Natural killer cell treated with Interleukin-12 subunit alpha and Interleukin-12 subunit beta and Interleukin-15 and Interleukin-18, amount 100 ng/mL, for 72 hours (primary cell): ENCODE measurements at regions not wholly inside any gene's neighbourhood (a gene's known extent, or its start where the extent isn't known, plus 50 kb on each side); places are given as distances from the start of the nearest gene placed in this dataset.
A peak's percentile ranks its signal among the peaks of the same experiment; 100 is the strongest.
"Not testable (repeated sequence)": the region's sequence is repeated elsewhere in the genome, so short reads cannot be mapped to it uniquely, and the experiment has no call there.

Source experiments
- ATAC-seq, 2 donors: fragments of 150-1000 bp; cut with Tn5 transposase in 1 of 2; sonication (Bioruptor Pico), chemical (Tn5 transposase) in 1 of 2; 2 replicates each; pipeline ENCODE4 v1.10.0; 2021
- DNase-seq: peaks from one replicate; pipeline ENCODE4 v3.0.0; 2022; ENCODE audit warnings: low spot score
- H3K27ac Mint-ChIP-seq, 2 donors: 1 replicate in 1 of 2; 2 replicates in 1 of 2; pipeline ENCODE4 v1.8.0; 2022; ENCODE audit warnings: mixed read lengths in 2 of 2, mild to moderate bottlenecking in 1 of 2, moderate library complexity in 1 of 2
- H3K27me3 Mint-ChIP-seq, 2 donors: 1 replicate in 1 of 2; 2 replicates in 1 of 2; pipeline ENCODE4 v1.8.0; 2022; ENCODE audit warnings: mixed read lengths in 2 of 2
- H3K36me3 Mint-ChIP-seq: one replicate; pipeline ENCODE4 v1.8.0; 2022; ENCODE audit warnings: mixed read lengths
- H3K4me1 Mint-ChIP-seq, 2 donors: 1 replicate in 1 of 2; 2 replicates in 1 of 2; pipeline ENCODE4 v1.8.0; 2022; ENCODE audit warnings: low read depth in 2 of 2, mixed read lengths in 2 of 2, mild to moderate bottlenecking in 1 of 2
- H3K4me3 Mint-ChIP-seq: one replicate; pipeline ENCODE4 v1.8.0; 2022; ENCODE audit warnings: mixed read lengths
- H3K9me3 Mint-ChIP-seq: 2 replicates; pipeline ENCODE4 v1.8.0; 2022; ENCODE audit warnings: mixed read lengths

DNA sequence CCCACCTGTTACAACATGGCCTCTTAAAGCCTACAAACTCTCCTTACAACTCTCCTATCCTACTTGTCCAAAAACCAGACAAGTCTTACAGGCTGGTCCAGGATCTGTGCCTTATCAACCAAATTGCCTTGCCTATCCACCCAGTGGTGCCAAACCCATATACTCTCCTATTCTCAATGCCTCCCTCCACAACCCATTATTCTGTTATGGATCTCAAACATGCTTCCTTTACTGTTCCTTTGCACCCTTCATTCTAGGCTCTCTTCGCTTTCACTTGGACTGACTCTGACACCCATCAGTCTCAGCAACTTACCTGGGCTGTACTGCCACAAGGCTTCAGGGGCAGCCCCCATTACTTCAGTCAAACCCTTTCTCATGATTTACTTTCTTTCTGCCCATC, 1112.1 kb upstream of the TMEM132C start:
- not testable (repeated sequence) for H3K27me3 Mint-ChIP-seq, DNase-seq, H3K27ac Mint-ChIP-seq, H3K4me1 Mint-ChIP-seq, H3K4me3 Mint-ChIP-seq, H3K9me3 Mint-ChIP-seq, ATAC-seq, H3K36me3 Mint-ChIP-seq

DNA sequence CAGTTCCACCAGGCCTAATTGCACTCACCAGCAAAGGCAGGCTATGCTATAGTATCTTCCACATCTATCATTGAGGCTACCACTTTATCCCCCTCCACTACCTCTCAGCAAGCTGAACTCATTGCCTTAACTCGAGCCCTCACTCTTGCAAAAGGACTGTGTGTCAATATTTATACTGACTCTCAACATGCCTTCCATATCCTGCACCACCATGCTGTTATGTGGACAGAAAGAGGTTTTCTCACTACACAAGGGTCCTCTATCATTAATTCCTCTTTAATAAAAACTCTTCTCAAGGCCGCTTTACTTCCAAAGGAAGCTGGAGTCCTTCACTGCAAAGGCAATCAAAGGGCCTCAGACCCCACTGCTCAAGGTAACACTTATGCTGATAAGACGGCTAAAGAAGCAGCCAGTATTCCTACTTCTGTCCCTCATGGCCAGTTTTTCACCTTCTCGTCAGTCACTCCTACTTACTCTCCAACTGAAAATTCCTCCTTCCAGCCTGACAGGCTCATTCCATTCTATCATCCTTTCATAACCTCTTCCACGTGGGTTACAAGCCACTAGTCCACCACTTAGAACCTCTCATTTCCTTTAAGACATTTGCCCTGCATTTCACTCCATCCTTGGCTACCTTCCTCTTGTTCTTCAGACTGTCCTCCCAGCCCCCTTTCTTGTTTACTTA, 1110.9 kb upstream of the TMEM132C start:
- not testable (repeated sequence) for H3K4me3 Mint-ChIP-seq, H3K9me3 Mint-ChIP-seq, H3K4me1 Mint-ChIP-seq, ATAC-seq, H3K36me3 Mint-ChIP-seq, DNase-seq, H3K27ac Mint-ChIP-seq, H3K27me3 Mint-ChIP-seq

- H3K4me1 Mint-ChIP-seq = peaks cover 8 to 21% of the 10 kb centered on the region in 2 donors
- H3K27ac Mint-ChIP-seq, H3K4me3 Mint-ChIP-seq, H3K27me3 Mint-ChIP-seq, DNase-seq, H3K9me3 Mint-ChIP-seq, ATAC-seq: not testable (repeated sequence)
- H3K36me3 Mint-ChIP-seq = peaks cover 14% of the 10 kb centered on the region
Observed at GRCh38 chr12:127157501-127158366, 1109.2 kb upstream of the TMEM132C start.

DNA sequence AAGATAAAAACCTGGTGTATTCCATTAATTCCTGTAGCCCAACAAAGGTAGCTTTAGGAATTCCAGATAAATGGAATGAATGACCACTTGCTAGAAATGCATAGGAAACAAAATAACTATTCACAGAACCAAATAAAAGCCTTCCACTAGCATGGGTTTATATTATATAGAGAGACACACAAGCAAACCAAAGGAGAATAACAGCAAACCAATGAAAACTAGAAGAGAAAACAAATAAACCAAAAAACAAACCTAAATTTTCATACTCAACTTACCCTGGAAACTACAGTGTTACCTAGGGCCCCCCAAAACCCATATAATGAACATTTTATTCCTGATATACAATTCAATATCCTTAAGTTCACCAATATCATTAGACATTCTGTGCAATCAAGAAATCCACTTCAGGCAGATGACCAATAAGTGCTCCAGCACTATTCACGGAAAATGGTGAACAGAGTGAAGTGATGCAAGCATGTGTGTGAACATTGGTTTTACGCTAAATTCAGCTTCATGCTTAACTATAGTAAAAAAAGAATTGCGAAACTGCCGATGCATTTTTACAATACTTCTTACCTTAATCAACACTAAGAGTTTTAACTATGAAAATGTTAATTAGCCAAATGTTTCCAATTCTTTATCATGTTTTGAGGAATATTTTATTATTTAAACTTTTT, 1108.4 kb upstream of the TMEM132C start:
- DNase-seq (no peak), ATAC-seq (no peak)
- H3K36me3 Mint-ChIP-seq = peaks cover 18% of the 10 kb centered on the region
- H3K27me3 Mint-ChIP-seq = no peaks in the 10 kb centered on the region
- H3K27ac Mint-ChIP-seq = no peak overlapping the region
- no peak overlapping the region for H3K4me3 Mint-ChIP-seq
- no peaks in the 10 kb centered on the region for H3K9me3 Mint-ChIP-seq
- H3K4me1 Mint-ChIP-seq = peaks cover 16 to 29% of the 10 kb centered on the region in 2 donors

GRCh38 chr12:127161466-127161865, 1105.5 kb upstream of the TMEM132C start:
- Mint-ChIP-seq H3K27me3 (peaks cover 0 to 2% of the 10 kb centered on the region in 2 donors), H3K27ac (peak overlapping the region in 1 of 2 donors; percentile 60), H3K4me1 (peaks cover 21 to 42% of the 10 kb centered on the region in 2 donors), H3K36me3 (peaks cover 18% of the 10 kb centered on the region), H3K9me3 (no peaks in the 10 kb centered on the region), H3K4me3 (peak overlapping the region; percentile 56)
- ATAC-seq = no peak
- no peak for DNase-seq

DNA sequence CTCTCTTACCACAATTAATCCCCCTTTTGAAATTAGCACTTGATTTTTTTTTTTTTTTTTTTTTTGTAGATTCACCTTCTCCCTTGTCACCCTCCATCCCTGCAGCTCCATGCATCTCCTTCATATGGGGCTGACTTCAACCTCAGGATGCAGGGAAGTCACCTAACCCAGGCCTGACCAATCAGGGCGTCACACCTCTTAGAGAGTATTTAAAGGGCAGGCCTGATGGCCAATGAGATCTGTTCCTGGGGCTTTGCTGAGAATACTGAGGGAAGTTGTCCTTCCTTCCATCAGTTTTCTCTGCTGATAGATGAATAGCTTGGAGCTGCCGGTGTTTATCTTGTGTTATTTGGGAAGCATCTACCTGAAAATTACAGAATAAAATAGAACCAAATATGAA, 1104.7 kb upstream of the TMEM132C start:
- ATAC-seq (no peak), DNase-seq (no peak)
- Mint-ChIP-seq H3K4me3 (peak overlapping the region; percentile 74), H3K9me3 (no peaks in the 10 kb centered on the region), H3K27ac (peak overlapping the region; percentile 19 to 60), H3K27me3 (peaks cover 0 to 4% of the 10 kb centered on the region in 2 donors), H3K36me3 (peaks cover 18% of the 10 kb centered on the region), H3K4me1 (peaks cover 23 to 42% of the 10 kb centered on the region in 2 donors)

DNA sequence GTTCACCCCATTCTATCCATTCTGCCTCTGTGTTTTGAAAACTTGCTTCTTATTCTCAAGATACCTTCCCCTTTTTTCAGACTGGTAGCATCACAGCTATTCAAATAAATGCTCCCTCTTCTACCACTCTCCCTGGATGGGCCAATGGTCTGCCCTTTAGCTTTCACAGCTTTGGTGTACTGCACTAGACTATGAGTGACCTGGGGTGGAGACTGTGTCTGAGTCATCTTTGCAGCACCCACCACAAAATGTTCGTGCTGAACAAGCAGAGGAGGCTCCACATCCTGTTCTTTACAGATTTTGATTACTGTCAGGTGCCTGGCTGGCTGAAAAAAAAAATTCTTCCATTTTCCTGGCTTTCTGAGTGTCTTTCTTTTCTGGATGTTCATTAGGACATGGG, 1104.1 kb upstream of the TMEM132C start:
- ATAC-seq (peak; percentile 85 to 95), DNase-seq (no peak)
- no peaks in the 10 kb centered on the region for H3K9me3 Mint-ChIP-seq
- peaks cover 0 to 5% of the 10 kb centered on the region in 2 donors for H3K27me3 Mint-ChIP-seq
- H3K4me1 Mint-ChIP-seq = peaks cover 23 to 42% of the 10 kb centered on the region in 2 donors
- H3K4me3 Mint-ChIP-seq = peak overlapping the region; percentile 74
- peaks cover 18% of the 10 kb centered on the region for H3K36me3 Mint-ChIP-seq
- peak overlapping the region; percentile 19 to 60 for H3K27ac Mint-ChIP-seq

GRCh38 chr12:127165567-127166392, 1101.2 kb upstream of the TMEM132C start:
- H3K4me3 Mint-ChIP-seq = peak overlapping the region; percentile 79
- peaks cover 17 to 21% of the 10 kb centered on the region in 2 donors for H3K27me3 Mint-ChIP-seq
- DNase-seq (peak; percentile 74), ATAC-seq (peak; percentile 84 to 90)
- peaks cover 16% of the 10 kb centered on the region for H3K36me3 Mint-ChIP-seq
- H3K27ac Mint-ChIP-seq = peak overlapping the region in 1 of 2 donors; percentile 60
- H3K4me1 Mint-ChIP-seq = peaks cover 23 to 40% of the 10 kb centered on the region in 2 donors
- no peaks in the 10 kb centered on the region for H3K9me3 Mint-ChIP-seq

DNA sequence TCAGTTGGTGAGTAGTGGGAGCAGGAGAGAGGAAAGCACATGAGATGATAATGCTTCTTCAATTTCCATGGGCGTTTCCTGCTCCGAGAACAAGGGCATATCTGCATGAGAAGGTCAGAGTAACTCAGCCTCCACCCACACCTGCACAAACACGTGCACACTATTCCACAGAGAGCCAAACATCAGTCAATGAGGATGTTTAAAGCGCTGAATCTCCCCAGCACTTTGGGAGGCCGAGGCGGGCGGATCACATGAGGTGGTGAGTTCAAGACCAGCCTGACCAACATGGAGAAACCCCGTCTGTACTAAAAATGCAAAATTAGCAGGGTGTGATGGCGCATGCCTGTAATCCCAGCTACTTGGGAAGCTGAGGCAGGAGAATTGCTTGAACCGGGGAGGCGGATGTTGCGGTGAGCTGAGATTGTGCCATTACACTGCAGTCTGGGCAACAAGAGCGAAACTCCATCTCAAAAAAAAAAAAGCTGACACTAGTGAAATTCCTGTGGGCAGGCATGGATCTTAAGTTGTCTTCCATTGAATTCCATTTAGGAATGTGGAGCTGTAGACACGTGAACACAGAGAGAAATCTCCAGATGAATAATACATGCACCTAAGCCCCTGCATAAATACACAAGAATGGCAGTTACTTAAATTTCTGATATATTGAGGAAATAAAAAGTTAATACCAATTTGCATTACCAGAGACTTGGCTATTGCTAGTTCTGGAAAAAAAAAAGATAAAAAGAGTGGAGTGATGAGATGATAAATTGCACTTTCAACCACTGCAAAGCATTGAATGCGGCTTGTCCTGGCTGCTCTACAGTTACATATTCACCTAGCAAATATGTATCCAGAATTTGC, 1097.4 kb upstream of the TMEM132C start:
- Mint-ChIP-seq H3K36me3 (no peaks in the 10 kb centered on the region), H3K4me3 (no peak overlapping the region), H3K27ac (no peak overlapping the region), H3K4me1 (peaks cover 5 to 6% of the 10 kb centered on the region in 2 donors), H3K9me3 (no peaks in the 10 kb centered on the region), H3K27me3 (peaks cover 17 to 23% of the 10 kb centered on the region in 2 donors)
- DNase-seq (no peak), ATAC-seq (no peak)

DNA sequence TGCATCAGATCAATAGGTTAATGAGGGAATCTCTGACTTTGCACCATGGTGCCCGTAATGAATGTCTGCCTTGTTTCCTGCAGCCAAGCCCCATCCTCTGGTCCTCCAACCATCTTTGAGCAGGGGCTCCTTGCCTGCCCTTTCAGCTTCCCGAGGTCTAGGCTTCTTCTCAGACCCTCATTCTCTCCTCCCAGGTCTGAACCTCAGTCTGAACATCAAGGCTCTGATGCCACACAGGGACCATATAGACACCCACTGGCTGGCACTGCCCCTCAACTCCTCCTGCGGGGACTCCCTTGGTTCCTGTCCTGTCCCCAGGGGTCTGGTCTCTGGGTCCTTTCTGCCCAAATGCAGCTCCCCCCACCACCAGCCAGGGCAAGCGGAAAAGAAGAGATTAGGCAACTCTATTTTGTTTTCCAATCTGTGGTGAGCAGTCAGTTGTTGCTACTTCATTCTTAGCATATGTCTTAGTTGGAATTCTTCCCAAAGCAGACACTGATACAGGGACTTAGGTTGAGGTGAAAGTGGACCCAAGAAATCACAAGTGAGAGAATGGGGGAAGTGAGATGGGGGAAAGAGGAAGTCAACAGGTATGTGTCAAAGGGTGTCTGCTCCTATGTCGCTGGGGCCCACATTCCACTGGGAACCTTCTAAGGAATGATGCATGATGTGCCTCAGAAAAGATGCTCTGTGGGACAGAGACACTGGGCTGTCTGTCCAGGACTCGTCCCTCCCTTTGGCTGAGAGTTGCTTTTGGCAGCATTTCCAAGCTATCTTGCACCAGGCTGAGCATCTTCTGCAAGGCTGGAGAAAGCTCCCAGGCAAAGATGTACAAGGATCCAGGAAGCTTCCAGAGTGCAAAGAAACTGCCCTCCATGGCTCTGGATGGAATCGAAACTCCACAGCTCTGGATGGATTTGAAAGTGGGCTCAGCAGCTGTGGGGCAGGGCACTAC, 1096.5 kb upstream of the TMEM132C start:
- DNase-seq = no peak
- peaks cover 17 to 22% of the 10 kb centered on the region in 2 donors for H3K27me3 Mint-ChIP-seq
- no peaks in the 10 kb centered on the region for H3K36me3 Mint-ChIP-seq
- no peaks in the 10 kb centered on the region for H3K9me3 Mint-ChIP-seq
- no peak for ATAC-seq
- no peak overlapping the region for H3K27ac Mint-ChIP-seq
- H3K4me3 Mint-ChIP-seq = no peak overlapping the region
- peaks cover 2 to 4% of the 10 kb centered on the region in 2 donors for H3K4me1 Mint-ChIP-seq

GRCh38 chr12:127172861-127173260, 1094.1 kb upstream of the TMEM132C start:
- ATAC-seq = no peak

More at GRCh38 chr12:127172861-127173260, 1094.1 kb upstream of the TMEM132C start:
- Mint-ChIP-seq H3K27ac (no peak overlapping the region), H3K4me3 (no peak overlapping the region), H3K36me3 (peaks cover 7% of the 10 kb centered on the region), H3K27me3 (peaks cover 17 to 19% of the 10 kb centered on the region in 2 donors), H3K9me3 (peaks cover 5% of the 10 kb centered on the region), H3K4me1 (no peaks in the 10 kb centered on the region)
- no peak for DNase-seq
